IMR-90 (cell line): ENCODE measurements at regions not wholly inside any gene's neighbourhood (a gene's known extent, or its start where the extent isn't known, plus 50 kb on each side); places are given as distances from the start of the nearest gene placed in this dataset.

Experiments
- ATAC-seq: fragments of 200-7000 bp; cut with Tn5 transposase; 2 replicates; pipeline ENCODE4 v1.9.1; 2020; ENCODE audit warnings: low read depth, mild to moderate bottlenecking, moderate library complexity
- BruUV-seq: library from RNA; stranded (reverse); fragments of 400-500 nt; replicated peaks from 2 replicates; lab custom pipeline; 2021; lab: Mats Ljungman, UMichigan
- CTCF ChIA-PET: fragments of 300-600 bp; formaldehyde crosslinking; extraction: SDS; loops from one replicate; lab custom pipeline; 2021; ENCODE audit warnings: antibody characterized with exemption; lab: Yijun Ruan, JAX
- POLR2A ChIA-PET: fragments of 300-600 bp; sonication (Branson Sonifier 250); formaldehyde crosslinking; loops from one replicate; lab custom pipeline; 2022; ENCODE audit warnings: antibody characterized with exemption; ENCODE audit not compliant: unreplicated experiment; lab: Charles Lee
- DNase-seq: peaks from one replicate; pipeline ENCODE4 v3.0.0; 2013
- H2AFZ ChIP-seq: replicated peaks from 2 replicates; pipeline ENCODE3; 2013; ENCODE audit warnings: low read length, mild to moderate bottlenecking; ENCODE audit not compliant: poor library complexity
- H2AK5ac ChIP-seq: 2 replicates; pipeline ENCODE4 v1.6.1; 2013; ENCODE audit warnings: low read depth, low read length, inconsistent platforms
- H2AK9ac ChIP-seq: replicated peaks from 2 replicates; pipeline ENCODE3; 2013; ENCODE audit warnings: mild to moderate bottlenecking, low read depth, low read length, moderate library complexity; ENCODE audit not compliant: poor library complexity
- H2BK120ac ChIP-seq: 2 replicates; pipeline ENCODE4 v1.6.1; 2013; ENCODE audit warnings: low read depth, low read length, inconsistent platforms
- H2BK15ac ChIP-seq: 3 replicates; pipeline ENCODE4 v1.6.1; 2013; ENCODE audit warnings: low read depth, low read length, inconsistent platforms
- H2BK20ac ChIP-seq: 2 replicates; pipeline ENCODE4 v1.6.1; 2013; ENCODE audit warnings: low read depth, mild to moderate bottlenecking, inconsistent platforms, low read length, moderate library complexity
- H2BK5ac ChIP-seq: 2 replicates; pipeline ENCODE4 v1.6.1; 2013; ENCODE audit warnings: mild to moderate bottlenecking, low read depth, low read length, inconsistent platforms; ENCODE audit not compliant: poor library complexity, severe bottlenecking
- H3K14ac ChIP-seq: replicated peaks from 2 replicates; pipeline ENCODE4 v1.6.1; 2013; ENCODE audit warnings: low read depth, low read length, inconsistent platforms
- H3K18ac ChIP-seq: 2 replicates; pipeline ENCODE4 v1.6.1; 2013; ENCODE audit warnings: low read depth, low read length, control low read depth
- H3K23ac ChIP-seq: 2 replicates; pipeline ENCODE4 v1.6.1; 2013; ENCODE audit warnings: low read depth, low read length, inconsistent platforms
- H3K27ac ChIP-seq: 2 replicates; pipeline ENCODE4 v1.5.1; 2013; ENCODE audit warnings: mild to moderate bottlenecking, control low read depth, low read length; ENCODE audit not compliant: insufficient read depth
- H3K27me3 ChIP-seq: 2 replicates; pipeline ENCODE4 v1.6.1; 2013; ENCODE audit warnings: low read length; ENCODE audit not compliant: control insufficient read depth, insufficient read depth
- H3K36me3 ChIP-seq: 2 replicates; pipeline ENCODE4 v1.6.1; 2013; ENCODE audit warnings: low read length, mixed read lengths; ENCODE audit not compliant: control insufficient read depth, insufficient read depth
- H3K4ac ChIP-seq: 2 replicates; pipeline ENCODE4 v1.6.1; 2013; ENCODE audit warnings: low read depth, low read length, inconsistent platforms
- H3K4me1 ChIP-seq: 2 replicates; pipeline ENCODE4 v1.6.1; 2013; ENCODE audit warnings: low read length, mixed read lengths; ENCODE audit not compliant: control insufficient read depth, insufficient read depth
- H3K4me2 ChIP-seq: 2 replicates; pipeline ENCODE4 v1.6.1; 2013; ENCODE audit warnings: low read depth, mild to moderate bottlenecking, control low read depth, low read length, moderate library complexity
- H3K4me3 ChIP-seq: 2 replicates; pipeline ENCODE4 v1.5.1; 2013; ENCODE audit warnings: low read depth, mild to moderate bottlenecking, control low read depth, low read length, moderate library complexity; ENCODE audit not compliant: insufficient read depth
- H3K56ac ChIP-seq: 2 replicates; pipeline ENCODE4 v1.6.1; 2013; ENCODE audit warnings: low read length, inconsistent platforms; ENCODE audit not compliant: insufficient read depth; ENCODE audit errors: extremely low read depth
- H3K79me1 ChIP-seq, 2 experiments: 2 replicates each; pipeline ENCODE4 v1.6.1; 2013; ENCODE audit warnings: low read length in 2 of 2, inconsistent platforms in 1 of 2, low read depth in 1 of 2
- H3K9ac ChIP-seq: 2 replicates; pipeline ENCODE4 v1.6.1; 2013; ENCODE audit warnings: low read depth, low read length, control low read depth
- H3K9me1 ChIP-seq: 2 replicates; pipeline ENCODE4 v1.6.1; 2013; ENCODE audit warnings: low read length, inconsistent platforms; ENCODE audit not compliant: insufficient read depth
- H3K9me3 ChIP-seq: 2 replicates; pipeline ENCODE4 v1.6.1; 2013; ENCODE audit warnings: low read length; ENCODE audit not compliant: control insufficient read depth, insufficient read depth
- H4K20me1 ChIP-seq: 2 replicates; pipeline ENCODE4 v1.6.1; 2013; ENCODE audit warnings: low read length, inconsistent platforms; ENCODE audit not compliant: insufficient read depth
- H4K5ac ChIP-seq: 2 replicates; pipeline ENCODE4 v1.6.1; 2013; ENCODE audit warnings: mild to moderate bottlenecking, low read depth, low read length, control low read depth
- H4K8ac ChIP-seq, 2 experiments: 2 replicates each; pipeline ENCODE4 v1.6.1; 2013; ENCODE audit warnings: low read depth in 2 of 2, low read length in 2 of 2, control low read depth in 1 of 2, inconsistent platforms in 1 of 2
- H4K91ac ChIP-seq: 2 replicates; pipeline ENCODE4 v1.6.1; 2013; ENCODE audit warnings: low read depth, low read length, inconsistent platforms; ENCODE audit not compliant: insufficient read depth
- BHLHE40 ChIP-seq: fragments of 150-350 bp; IDR thresholded peaks from 2 replicates; pipeline ENCODE4 v1.6.1; 2016; ENCODE audit warnings: mild to moderate bottlenecking, low read depth, low read length
- CTCF ChIP-seq: conservative IDR thresholded peaks from 2 replicates; pipeline ENCODE4 v1.5.1; 2012; ENCODE audit warnings: mild to moderate bottlenecking, low read depth, low read length, improper control_type of control experiment
- FOS ChIP-seq: fragments of 150-350 bp; IDR thresholded peaks from 2 replicates; pipeline ENCODE4 v1.6.1; 2016; ENCODE audit warnings: low read depth, low read length
- MAFK ChIP-seq: IDR thresholded peaks from 2 replicates; pipeline ENCODE4 v1.6.1; 2012; ENCODE audit warnings: low read depth, low read length, improper control_type of control experiment
- MAZ ChIP-seq: IDR thresholded peaks from 2 replicates; pipeline ENCODE4 v1.6.1; 2012; ENCODE audit warnings: low read depth, mild to moderate bottlenecking, low read length, improper control_type of control experiment, moderate library complexity, borderline replicate concordance
- MXI1 ChIP-seq: IDR thresholded peaks from 2 replicates; pipeline ENCODE4 v1.6.1; 2012; ENCODE audit warnings: low read depth, mild to moderate bottlenecking, low read length, moderate library complexity, borderline replicate concordance
- NFE2L2 ChIP-seq: fragments of 150-350 bp; IDR thresholded peaks from 2 replicates; pipeline ENCODE4 v1.6.1; 2016; ENCODE audit warnings: low read depth, mild to moderate bottlenecking, low read length
- POLR2A ChIP-seq: IDR thresholded peaks from 2 replicates; pipeline ENCODE4 v1.6.1; 2012; ENCODE audit warnings: mild to moderate bottlenecking, low read depth, low read length
- RAD21 ChIP-seq: IDR thresholded peaks from 2 replicates; pipeline ENCODE4 v1.6.1; 2012; ENCODE audit warnings: low read length, improper control_type of control experiment
- RCOR1 ChIP-seq: IDR thresholded peaks from 2 replicates; pipeline ENCODE4 v1.6.1; 2012; ENCODE audit warnings: mild to moderate bottlenecking, low read length, improper control_type of control experiment; ENCODE audit not compliant: insufficient replicate concordance
- RFX5 ChIP-seq: IDR thresholded peaks from 2 replicates; pipeline ENCODE4 v1.8.0; 2012; ENCODE audit warnings: low read depth, mild to moderate bottlenecking, low read length, moderate library complexity
- SMC3 ChIP-seq: fragments of 150-350 bp; IDR thresholded peaks from 2 replicates; pipeline ENCODE4 v1.6.1; 2016; ENCODE audit warnings: low read depth, mild to moderate bottlenecking, antibody characterized with exemption, low read length, moderate library complexity
- USF2 ChIP-seq: fragments of 150-350 bp; IDR thresholded peaks from 2 replicates; pipeline ENCODE4 v1.6.1; 2017; ENCODE audit warnings: mild to moderate bottlenecking, antibody characterized with exemption, low read length, low read depth
- WGBS, 2 experiments: methylation state at CpG; one replicate each; pipeline versions ENCODE4 v1.1.5 to v1.1.7; 2013; ENCODE audit warnings: missing lambda C conversion rate in 2 of 2; ENCODE audit not compliant: insufficient read length in 1 of 2; ENCODE audit errors: extremely low coverage in 2 of 2; 5-methylcytosine and 5-hydroxymethylcytosine counted together
- dilution Hi-C: fragments of 300-500 bp; cut with HindIII; formaldehyde crosslinking; loops from one replicate; pipeline ENCODE4 v1.14.3; 2018; ENCODE audit warnings: low sequenced_read_pairs; ENCODE audit not compliant: unreplicated experiment
- in situ Hi-C: fragments of 300-500 bp; cut with MboI; formaldehyde crosslinking; loops from 3 replicates; pipeline ENCODE4 v1.14.3; 2019; ENCODE audit warnings: low sequenced_read_pairs, inconsistent platforms, mixed read lengths
- intact Hi-C: fragments of 100-400 bp; cut with micrococcal nuclease; formaldehyde crosslinking; loops from 2 replicates; pipeline ENCODE4 v1.10.0; 2022
- TF ChIP-seq, protein P1 (sequence below): fragments of 150-350 bp; IDR thresholded peaks from 2 replicates; pipeline ENCODE4 v1.6.1; 2016; ENCODE audit warnings: low read depth, mild to moderate bottlenecking, low read length, moderate library complexity, borderline replicate concordance

- H2BK15ac ChIP-seq, result no peak overlapping the region
- no peak overlapping the region for H2BK5ac ChIP-seq
- in situ Hi-C loops, result no loop called here
- ATAC-seq (no peak), DNase-seq (no peak)
- H3K4me1 ChIP-seq, result no peaks in the 10 kb centered on the region
- no peaks in the 10 kb centered on the region for H3K79me1 ChIP-seq
- H3K9me3 ChIP-seq, result no peaks in the 10 kb centered on the region
- no peak overlapping the region for H2BK20ac ChIP-seq
- no peak overlapping the region for H3K4me2 ChIP-seq
- no peaks in the 10 kb centered on the region for H3K27me3 ChIP-seq
- H3K56ac ChIP-seq, result no peak overlapping the region
- H4K91ac ChIP-seq, result no peak overlapping the region
- no peak overlapping the region for H2BK120ac ChIP-seq
- no peak overlapping the region for H3K27ac ChIP-seq
- H4K5ac ChIP-seq, result no peak overlapping the region
- no peaks in the 10 kb centered on the region for H3K36me3 ChIP-seq
- H3K4ac ChIP-seq, result no peak overlapping the region
- no peak overlapping the region for H2AK9ac ChIP-seq
- H3K4me3 ChIP-seq, result no peak overlapping the region
- H3K23ac ChIP-seq, result no peak overlapping the region
- H3K9me1 ChIP-seq, result no peaks in the 10 kb centered on the region
- intact Hi-C loops, result no loop called here
- H4K20me1 ChIP-seq, result no peaks in the 10 kb centered on the region
- WGBS, 2 experiments, result no CpG with 5 or more reads among the region's 2 CpGs
- no peak overlapping the region for H2AK5ac ChIP-seq
- dilution Hi-C loops, result no loop called here
- no peak for TF ChIP-seq SMC3
- TF ChIP-seq MAFK, result no peak
- TF ChIP-seq MXI1, result no peak
- TF ChIP-seq FOS, result no peak
- TF ChIP-seq CTCF, result no peak
- TF ChIP-seq BHLHE40, result no peak
- TF ChIP-seq RCOR1, result no peak
- no peak for TF ChIP-seq RFX5
- no peak for TF ChIP-seq POLR2A
- no peak for TF ChIP-seq MAZ
- TF ChIP-seq, protein P1, sequence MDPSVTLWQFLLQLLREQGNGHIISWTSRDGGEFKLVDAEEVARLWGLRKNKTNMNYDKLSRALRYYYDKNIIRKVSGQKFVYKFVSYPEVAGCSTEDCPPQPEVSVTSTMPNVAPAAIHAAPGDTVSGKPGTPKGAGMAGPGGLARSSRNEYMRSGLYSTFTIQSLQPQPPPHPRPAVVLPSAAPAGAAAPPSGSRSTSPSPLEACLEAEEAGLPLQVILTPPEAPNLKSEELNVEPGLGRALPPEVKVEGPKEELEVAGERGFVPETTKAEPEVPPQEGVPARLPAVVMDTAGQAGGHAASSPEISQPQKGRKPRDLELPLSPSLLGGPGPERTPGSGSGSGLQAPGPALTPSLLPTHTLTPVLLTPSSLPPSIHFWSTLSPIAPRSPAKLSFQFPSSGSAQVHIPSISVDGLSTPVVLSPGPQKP, result no peak
- TF ChIP-seq RAD21, result no peak
- TF ChIP-seq NFE2L2, result no peak
- TF ChIP-seq USF2, result no peak
- no peak overlapping the region for H3K9ac ChIP-seq
- H4K8ac ChIP-seq, result no peak overlapping the region
- no TSS peak for BruUV-seq
- POLR2A ChIA-PET, result no interaction called here
- CTCF ChIA-PET, result no interaction called here
- no peak overlapping the region for H2AFZ ChIP-seq
- no peak overlapping the region for H3K14ac ChIP-seq
- no peak overlapping the region for H3K18ac ChIP-seq
These were observed 392.3 kb downstream of the OMA1 start for GRCh38 chr1:58154256-58154655.
